22Rv1 (cell line): ENCODE measurements at regions not wholly inside any gene's neighbourhood (a gene's known extent, or its start where the extent isn't known, plus 50 kb on each side); places are given as distances from the start of the nearest gene placed in this dataset.

ENCODE experiments used
- H3K27ac ChIP-seq: fragments of 450-650 bp; 2 replicates; pipeline ENCODE4 v1.5.1; 2017
- CTCF ChIP-seq: fragments of 450-650 bp; IDR thresholded peaks from 2 replicates; pipeline ENCODE4 v1.5.1; 2017; ENCODE audit warnings: mild to moderate bottlenecking
- ZFX ChIP-seq: fragments of 450-650 bp; IDR thresholded peaks from 2 replicates; pipeline ENCODE4 v1.6.1; 2017; ENCODE audit warnings: antibody characterized with exemption, borderline replicate concordance

DNA sequence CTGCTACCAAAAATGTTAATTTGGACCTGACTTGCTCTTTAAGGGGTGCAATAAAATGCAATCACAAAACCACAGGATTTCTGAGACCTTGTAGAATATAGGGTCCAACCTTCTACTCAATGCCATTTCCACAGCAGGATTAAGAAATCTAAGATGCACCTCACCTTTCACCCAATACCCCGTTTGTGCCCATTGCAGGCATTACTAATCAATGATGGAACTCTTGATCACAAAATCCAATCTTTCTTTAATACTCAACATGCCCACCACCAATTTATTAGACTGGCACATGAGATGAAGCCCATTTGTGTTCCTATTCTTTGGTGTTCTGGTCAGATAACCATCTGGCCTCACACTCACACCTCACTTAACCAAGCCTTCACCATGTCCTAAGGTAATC lies 117.2 kb upstream of the IGSF21 start:
- no peak overlapping the region for H3K27ac ChIP-seq
- no peak for TF ChIP-seq ZFX
- TF ChIP-seq CTCF = no peak

- H3K27ac ChIP-seq = no peak overlapping the region
- no peak for TF ChIP-seq ZFX
- TF ChIP-seq CTCF = no peak
Measured at GRCh38 chr1:17991996-17992395, 115.6 kb upstream of the IGSF21 start.

- H3K27ac ChIP-seq = no peak overlapping the region
- no peak for TF ChIP-seq ZFX
- TF ChIP-seq CTCF = no peak
Measured at GRCh38 chr1:17992800-17993199, 114.8 kb upstream of the IGSF21 start.

DNA sequence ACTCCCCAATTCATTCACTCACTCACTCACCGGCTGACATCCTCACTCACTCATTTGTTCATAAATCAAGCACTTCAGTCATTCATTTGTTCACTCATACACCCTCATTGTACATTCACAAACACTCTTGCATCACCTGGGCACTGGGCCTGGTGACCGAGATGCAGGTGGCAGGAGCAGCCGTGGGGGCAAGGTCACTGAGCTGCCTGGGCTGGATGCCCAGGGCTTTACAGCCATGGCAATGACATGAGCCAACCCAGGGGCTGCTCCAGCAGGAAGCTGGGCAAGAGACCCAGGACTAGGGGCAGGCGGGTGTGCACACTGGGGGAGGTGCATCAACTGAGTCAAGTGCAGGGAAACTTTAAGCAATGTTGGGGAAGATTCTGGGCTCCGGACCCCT lies 113.6 kb upstream of the IGSF21 start:
- H3K27ac ChIP-seq = no peak overlapping the region

GRCh38 chr1:17995480-17995879 lies 112.1 kb upstream of the IGSF21 start:
- H3K27ac ChIP-seq = no peak overlapping the region
- TF ChIP-seq CTCF (no peak), ZFX (no peak)

More for the DNA sequence above, 113.6 kb upstream of the IGSF21 start:
- no peak for TF ChIP-seq ZFX
- TF ChIP-seq CTCF = no peak

GRCh38 chr1:17998889-17999288 lies 108.7 kb upstream of the IGSF21 start:
- H3K27ac ChIP-seq = no peak overlapping the region
- TF ChIP-seq CTCF (peak; percentile 51), ZFX (no peak)

DNA sequence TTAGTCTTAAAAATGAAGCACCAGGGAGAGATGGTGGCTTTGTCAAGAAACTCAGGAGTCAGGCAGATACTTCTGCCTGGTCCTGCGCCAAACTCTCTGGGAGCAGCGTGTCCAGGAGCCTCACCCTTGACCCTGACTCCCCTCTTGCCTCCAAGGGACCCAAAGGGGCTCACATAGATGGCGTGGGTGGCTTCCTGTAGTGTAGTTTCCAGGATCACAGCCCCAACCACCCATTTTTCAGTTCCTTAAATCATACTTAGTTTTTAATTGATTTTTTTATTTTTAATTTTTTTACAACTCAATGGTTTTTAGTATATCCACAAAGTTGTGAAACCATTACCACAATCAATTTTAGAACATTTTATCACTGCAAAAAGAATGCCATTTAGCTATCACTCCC lies 107.7 kb upstream of the IGSF21 start:
- TF ChIP-seq ZFX (no peak), CTCF (no peak)
- H3K27ac ChIP-seq = no peak overlapping the region
